ENCODE measurements at regions not wholly inside any gene's neighbourhood (a gene's known extent, or its start where the extent isn't known, plus 50 kb on each side); places are given as distances from the start of the nearest gene placed in this dataset.

- H3K27ac ChIP-seq: no peak overlapping the region
- no peak for FAIRE-seq
- POLR2A ChIA-PET: no interaction called here
Measured at GRCh38 chr7:156524818-156525597, 115.6 kb upstream of the RNF32 start.

GRCh38 chr7:156523447-156524048 is 117.0 kb upstream of the RNF32 start:
- FAIRE-seq (no peak), ATAC-seq (no peak), DNase-seq (ENCODE audit: low read depth in 1 of 2, low spot score in 1 of 2) (no peak)
- no peak for TF ChIP-seq BHLHE40 (IDR thresholded peaks at IDR 0.05; ENCODE audit: low read depth, low read length)
- no peak for TF ChIP-seq USF2 (IDR thresholded peaks at IDR 0.05)
- TF ChIP-seq ZFP36 (IDR thresholded peaks at IDR 0.05; ENCODE audit: borderline replicate concordance, partially characterized antibody): no peak
- TF ChIP-seq, protein P1, sequence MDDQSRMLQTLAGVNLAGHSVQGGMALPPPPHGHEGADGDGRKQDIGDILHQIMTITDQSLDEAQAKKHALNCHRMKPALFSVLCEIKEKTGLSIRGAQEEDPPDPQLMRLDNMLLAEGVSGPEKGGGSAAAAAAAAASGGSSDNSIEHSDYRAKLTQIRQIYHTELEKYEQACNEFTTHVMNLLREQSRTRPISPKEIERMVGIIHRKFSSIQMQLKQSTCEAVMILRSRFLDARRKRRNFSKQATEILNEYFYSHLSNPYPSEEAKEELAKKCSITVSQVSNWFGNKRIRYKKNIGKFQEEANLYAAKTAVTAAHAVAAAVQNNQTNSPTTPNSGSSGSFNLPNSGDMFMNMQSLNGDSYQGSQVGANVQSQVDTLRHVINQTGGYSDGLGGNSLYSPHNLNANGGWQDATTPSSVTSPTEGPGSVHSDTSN (IDR thresholded peaks at IDR 0.05): no peak
- TF ChIP-seq ZC3H11A (IDR thresholded peaks at IDR 0.05): no peak
- no peak for TF ChIP-seq TFCP2L1 (CRISPR knock-in tag; IDR thresholded peaks at IDR 0.05)
- POLR2A ChIA-PET: no interaction called here
- WGBS (ENCODE audit: missing lambda C conversion rate): 68% methylated on average over 24 of the region's 24 CpGs
- Histone ChIP-seq H3K4me2 (no peak overlapping the region), H3K4me3 (no peak overlapping the region), H3K9me3 (no peaks in the 10 kb centered on the region), H3K27ac (no peak overlapping the region), H3K4me1 (no peaks in the 10 kb centered on the region)
- CTCF ChIA-PET: no interaction called here

More at GRCh38 chr7:156524818-156525597, 115.6 kb upstream of the RNF32 start:
- no peaks in the 10 kb centered on the region for H3K4me1 ChIP-seq
- H3K9me3 ChIP-seq: no peaks in the 10 kb centered on the region
- DNase-seq (ENCODE audit: low read depth in 1 of 2, low spot score in 1 of 2): no peak
- H3K4me2 ChIP-seq: no peak overlapping the region
- no peak for TF ChIP-seq HOXB13 (CRISPR knock-in tag; IDR thresholded peaks at IDR 0.05; ENCODE audit: low read depth)
- no peak for TF ChIP-seq MAZ (IDR thresholded peaks at IDR 0.05; ENCODE audit: borderline replicate concordance, low read depth, low read length)
- TF ChIP-seq ZSCAN20 (CRISPR knock-in tag; IDR thresholded peaks at IDR 0.05): no peak
- no peak for TF ChIP-seq RCOR1 (IDR thresholded peaks at IDR 0.05; ENCODE audit: low read depth, low read length)
- TF ChIP-seq FOXS1 (CRISPR knock-in tag; IDR thresholded peaks at IDR 0.05): no peak
- no peak for TF ChIP-seq CBX2 (IDR thresholded peaks at IDR 0.05; ENCODE audit: borderline replicate concordance, low read depth)
- TF ChIP-seq SREBF2 (IDR thresholded peaks at IDR 0.05): no peak
- TF ChIP-seq EHF (CRISPR knock-in tag; IDR thresholded peaks at IDR 0.05): no peak
- no peak for TF ChIP-seq ZC3H11A (IDR thresholded peaks at IDR 0.05)
- no peak for TF ChIP-seq FOSL2 (IDR thresholded peaks at IDR 0.05)
- no peak for TF ChIP-seq FOSL2 (CRISPR knock-in tag; IDR thresholded peaks at IDR 0.05)
- TF ChIP-seq USF2 (IDR thresholded peaks at IDR 0.05): no peak
- no peak for TF ChIP-seq NR3C1 (IDR thresholded peaks at IDR 0.05)
- no peak for TF ChIP-seq EHMT2 (IDR thresholded peaks at IDR 0.05; ENCODE audit: low read depth)
- TF ChIP-seq MAX (IDR thresholded peaks at IDR 0.05): no peak
- no peak for TF ChIP-seq MAFK (IDR thresholded peaks at IDR 0.05; ENCODE audit: partially characterized antibody)
- TF ChIP-seq, protein P2, sequence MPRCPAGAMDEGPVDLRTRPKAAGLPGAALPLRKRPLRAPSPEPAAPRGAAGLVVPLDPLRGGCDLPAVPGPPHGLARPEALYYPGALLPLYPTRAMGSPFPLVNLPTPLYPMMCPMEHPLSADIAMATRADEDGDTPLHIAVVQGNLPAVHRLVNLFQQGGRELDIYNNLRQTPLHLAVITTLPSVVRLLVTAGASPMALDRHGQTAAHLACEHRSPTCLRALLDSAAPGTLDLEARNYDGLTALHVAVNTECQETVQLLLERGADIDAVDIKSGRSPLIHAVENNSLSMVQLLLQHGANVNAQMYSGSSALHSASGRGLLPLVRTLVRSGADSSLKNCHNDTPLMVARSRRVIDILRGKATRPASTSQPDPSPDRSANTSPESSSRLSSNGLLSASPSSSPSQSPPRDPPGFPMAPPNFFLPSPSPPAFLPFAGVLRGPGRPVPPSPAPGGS (IDR thresholded peaks at IDR 0.05): no peak
- TF ChIP-seq, protein P3, sequence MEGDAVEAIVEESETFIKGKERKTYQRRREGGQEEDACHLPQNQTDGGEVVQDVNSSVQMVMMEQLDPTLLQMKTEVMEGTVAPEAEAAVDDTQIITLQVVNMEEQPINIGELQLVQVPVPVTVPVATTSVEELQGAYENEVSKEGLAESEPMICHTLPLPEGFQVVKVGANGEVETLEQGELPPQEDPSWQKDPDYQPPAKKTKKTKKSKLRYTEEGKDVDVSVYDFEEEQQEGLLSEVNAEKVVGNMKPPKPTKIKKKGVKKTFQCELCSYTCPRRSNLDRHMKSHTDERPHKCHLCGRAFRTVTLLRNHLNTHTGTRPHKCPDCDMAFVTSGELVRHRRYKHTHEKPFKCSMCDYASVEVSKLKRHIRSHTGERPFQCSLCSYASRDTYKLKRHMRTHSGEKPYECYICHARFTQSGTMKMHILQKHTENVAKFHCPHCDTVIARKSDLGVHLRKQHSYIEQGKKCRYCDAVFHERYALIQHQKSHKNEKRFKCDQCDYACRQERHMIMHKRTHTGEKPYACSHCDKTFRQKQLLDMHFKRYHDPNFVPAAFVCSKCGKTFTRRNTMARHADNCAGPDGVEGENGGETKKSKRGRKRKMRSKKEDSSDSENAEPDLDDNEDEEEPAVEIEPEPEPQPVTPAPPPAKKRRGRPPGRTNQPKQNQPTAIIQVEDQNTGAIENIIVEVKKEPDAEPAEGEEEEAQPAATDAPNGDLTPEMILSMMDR (IDR thresholded peaks at IDR 0.05): no peak
- no peak for TF ChIP-seq NFE2L2 (conservative IDR thresholded peaks at IDR 0.05; ENCODE audit: low read length)
- no peak overlapping the region for H3K4me3 ChIP-seq
- 77% methylated on average over 11 of the region's 11 CpGs for WGBS (ENCODE audit: missing lambda C conversion rate)
- no peak for ATAC-seq
- CTCF ChIA-PET: interaction anchor here (1.2 kb wide), 1 partner anchor 22 kb away, joined by 3 read pairs; no protein-coding TSS in a partner anchor
